HG02943 (cell line): ENCODE measurements at regions not wholly inside any gene's neighbourhood (a gene's known extent, or its start where the extent isn't known, plus 50 kb on each side); places are given as distances from the start of the nearest gene placed in this dataset.
"Not testable (repeated sequence)": the region's sequence is repeated elsewhere in the genome, so short reads cannot be mapped to it uniquely, and the experiment has no call there.

ENCODE experiments used
- ATAC-seq: cut with Tn5 transposase; IDR thresholded peaks from one replicate; pipeline ENCODE4 v1.9.1; 2021; ENCODE audit warnings: mild to moderate bottlenecking, low read depth, moderate library complexity; ENCODE audit not compliant: unreplicated experiment

GRCh38 chr13:65275108-65275507 lies 1955.0 kb downstream of the PCDH9 start:
- ATAC-seq = no peak

- ATAC-seq = not testable (repeated sequence)
Observed at GRCh38 chr13:65273811-65274420, 1956.2 kb downstream of the PCDH9 start.

GRCh38 chr13:65268009-65268408 lies 1962.1 kb downstream of the PCDH9 start:
- no peak for ATAC-seq

DNA sequence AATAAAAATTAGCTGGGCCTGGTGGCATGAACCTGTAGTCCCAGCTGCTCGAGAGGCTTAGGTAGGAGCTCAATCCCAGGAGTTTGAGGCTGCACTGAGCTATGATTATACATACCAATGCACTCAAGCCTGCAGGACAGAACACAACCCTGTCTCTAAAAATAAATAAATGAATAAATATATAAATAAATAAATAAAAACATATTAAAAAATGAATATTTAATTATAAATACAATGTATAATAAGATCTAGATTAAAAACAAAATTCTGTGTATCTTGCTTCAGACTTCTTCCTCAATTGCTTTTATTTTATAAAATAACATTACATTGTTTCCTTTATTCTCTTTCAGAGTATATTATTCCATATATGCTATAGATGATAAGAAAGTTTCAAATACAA lies 1964.1 kb downstream of the PCDH9 start:
- no peak for ATAC-seq

- no peak for ATAC-seq
Observed at GRCh38 chr13:65264066-65264465, 1966.1 kb downstream of the PCDH9 start.

DNA sequence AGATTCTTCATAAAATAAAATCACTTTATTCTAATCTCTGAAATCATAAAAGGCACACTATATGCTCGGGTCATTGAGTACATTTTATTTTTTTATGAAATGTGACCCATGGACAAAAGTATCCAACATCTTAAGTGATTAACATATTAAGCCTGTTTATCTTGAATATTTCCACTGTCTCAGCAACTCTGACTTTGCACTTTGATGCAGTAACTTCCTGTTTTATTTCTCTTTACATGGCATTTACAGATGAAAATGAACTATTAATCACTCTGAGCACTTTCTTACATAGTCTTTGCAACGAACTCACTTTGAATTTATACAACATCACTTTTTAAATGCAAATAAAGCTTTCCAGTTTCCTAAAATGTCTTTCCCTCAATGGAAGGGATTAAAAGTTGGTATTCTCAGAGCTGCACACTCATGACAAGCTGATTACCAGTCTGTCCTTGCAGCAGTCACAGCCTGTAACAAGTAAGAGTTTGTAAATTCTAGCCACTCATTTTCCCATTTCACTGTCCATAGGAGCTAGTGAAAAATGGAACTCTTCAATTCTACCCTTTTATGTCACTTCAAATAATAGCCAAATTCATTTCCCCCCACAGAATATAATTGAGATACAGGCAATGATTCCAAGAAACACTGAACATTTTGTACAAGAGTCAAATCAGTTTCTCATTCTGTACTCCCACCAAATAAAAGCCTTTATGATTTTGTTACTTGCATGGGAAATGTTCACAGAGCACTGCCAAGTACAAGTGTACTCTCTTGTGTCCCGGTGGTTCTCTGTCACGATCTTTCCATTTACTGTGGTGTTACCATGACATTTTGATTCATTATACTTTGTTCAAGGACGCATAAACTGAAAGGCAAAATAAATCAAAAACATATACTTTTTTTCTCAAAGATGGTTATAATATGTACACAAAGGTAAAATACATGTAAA lies 1968.9 kb downstream of the PCDH9 start:
- no peak for ATAC-seq

DNA sequence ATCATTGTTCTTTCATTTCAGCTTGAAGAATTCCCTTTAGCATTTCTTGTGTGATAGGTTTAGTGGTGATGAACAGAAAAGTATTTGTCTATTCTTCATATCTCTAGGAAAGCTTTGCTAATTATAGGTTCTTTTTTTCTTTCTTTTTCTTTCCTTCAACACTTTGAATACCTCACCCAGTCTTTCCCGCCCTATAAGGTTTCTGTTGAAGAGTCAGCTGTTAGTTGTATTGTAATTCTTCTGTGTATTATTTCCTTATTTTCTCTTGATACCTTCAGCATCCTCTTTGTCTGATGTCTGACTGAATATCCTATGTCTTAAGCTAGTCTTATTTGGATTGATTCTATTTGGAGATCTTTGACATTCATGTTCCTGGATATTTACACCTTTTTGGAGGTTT lies 1989.4 kb downstream of the PCDH9 start:
- no peak for ATAC-seq

DNA sequence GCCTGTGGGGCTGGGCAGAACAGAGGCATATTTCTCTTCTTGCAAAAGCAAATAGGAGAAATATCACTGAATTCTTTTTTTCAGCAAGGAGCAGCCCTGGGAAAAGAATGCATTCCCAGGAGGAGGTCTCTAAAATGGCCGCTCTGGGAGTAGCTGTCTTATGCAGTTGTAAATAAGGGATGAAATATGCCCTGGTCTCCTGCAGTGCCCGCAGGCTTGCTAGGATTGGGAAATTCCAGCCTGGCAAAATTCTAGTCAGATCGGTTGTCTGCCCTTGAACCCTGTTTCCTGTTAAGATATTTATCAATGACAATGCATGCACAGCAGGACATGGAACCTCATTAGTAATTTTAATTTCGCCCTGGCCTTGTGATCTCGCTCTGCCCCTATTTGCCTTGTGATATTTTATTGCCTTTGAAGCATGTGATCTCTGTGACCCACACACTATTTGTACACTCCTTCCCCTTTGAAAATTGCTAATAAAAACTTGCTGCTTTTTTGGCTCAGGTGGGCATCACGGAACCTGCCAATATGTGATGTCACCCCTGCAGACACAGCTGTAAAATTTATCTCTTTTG lies 1993.2 kb downstream of the PCDH9 start:
- ATAC-seq = no peak

GRCh38 chr13:65217471-65217995 lies 2012.6 kb downstream of the PCDH9 start:
- no peak for ATAC-seq

GRCh38 chr13:65202845-65203244 lies 2027.3 kb downstream of the PCDH9 start:
- ATAC-seq = not testable (repeated sequence)

GRCh38 chr13:65188721-65189120 lies 2041.4 kb downstream of the PCDH9 start:
- ATAC-seq = no peak

GRCh38 chr13:65168026-65168425 lies 2062.1 kb downstream of the PCDH9 start:
- no peak for ATAC-seq

- no peak for ATAC-seq
Observed at GRCh38 chr13:65166675-65167074, 2063.5 kb downstream of the PCDH9 start.

- no peak for ATAC-seq
Observed at GRCh38 chr13:65159803-65160202, 2070.3 kb downstream of the PCDH9 start.

GRCh38 chr13:65155861-65156260 lies 2074.3 kb downstream of the PCDH9 start:
- no peak for ATAC-seq

GRCh38 chr13:65154661-65155447 lies 2075.3 kb downstream of the PCDH9 start:
- ATAC-seq = no peak

- no peak for ATAC-seq
Observed at GRCh38 chr13:65149687-65150086, 2080.4 kb downstream of the PCDH9 start.

GRCh38 chr13:65143920-65144319 lies 2086.2 kb downstream of the PCDH9 start:
- ATAC-seq = no peak

DNA sequence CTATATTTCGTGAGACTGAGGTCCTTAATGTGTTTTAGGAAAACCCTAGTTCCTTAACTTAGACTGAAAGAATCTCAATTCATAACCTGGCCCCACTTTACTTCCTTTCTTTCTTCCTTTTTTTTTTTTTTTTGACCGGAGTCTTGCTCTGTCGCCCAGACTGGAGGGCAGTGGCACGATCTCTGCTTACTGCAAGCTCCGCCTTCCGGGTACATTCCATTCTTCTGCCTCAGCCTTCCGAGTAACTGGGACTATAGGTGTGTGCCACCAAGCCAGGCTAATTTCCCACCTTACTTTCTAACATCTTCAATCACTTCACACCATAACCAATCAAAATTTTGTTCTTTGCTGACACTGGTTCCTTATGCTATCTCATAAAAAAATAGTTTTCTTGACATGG lies 2097.0 kb downstream of the PCDH9 start:
- no peak for ATAC-seq

- no peak for ATAC-seq
Observed at GRCh38 chr13:65125236-65125635, 2104.9 kb downstream of the PCDH9 start.
